Sigmoid colon (tissue), 6 donors: ENCODE measurements at regions not wholly inside any gene's neighbourhood (a gene's known extent, or its start where the extent isn't known, plus 50 kb on each side); places are given as distances from the start of the nearest gene placed in this dataset.

Experiments used
- DNase-seq: peaks from one replicate; pipeline ENCODE4 v3.0.0-alpha.2; 2019
- H3K27ac ChIP-seq, 4 donors: fragments of 200-600 bp; sonication (generic); one replicate each; pipeline ENCODE4 v1.5.1; 2016 to 2019; ENCODE audit warnings: mild to moderate bottlenecking in 1 of 4
- H3K27me3 ChIP-seq, 3 donors: fragments of 200-600 bp; sonication (generic); one replicate each; pipeline ENCODE4 v1.5.1; 2019; ENCODE audit warnings: mild to moderate bottlenecking in 1 of 3
- H3K36me3 ChIP-seq, 4 donors: fragments of 200-600 bp; sonication (generic); one replicate each; pipeline ENCODE4 v1.5.1; 2016 to 2019
- H3K4me1 ChIP-seq, 4 donors: fragments of 200-600 bp; sonication (generic); one replicate each; pipeline ENCODE4 v1.5.1; 2017 to 2019
- H3K4me3 ChIP-seq, 4 donors: fragments of 200-600 bp; sonication (generic); one replicate each; pipeline ENCODE4 v1.5.1; 2017 to 2019; ENCODE audit warnings: mild to moderate bottlenecking in 2 of 4, moderate library complexity in 1 of 4
- H3K9me3 ChIP-seq, 4 donors: fragments of 200-600 bp in 3 of 4; sonication (generic) in 3 of 4; one replicate each; pipeline versions ENCODE4 v1.5.1 to v1.6.1; 2013 to 2019
- CTCF ChIP-seq, 4 experiments: fragments of 450-650 bp in 3 of 4; fragments of 200-600 bp in 1 of 4; IDR thresholded peaks; one replicate each; pipeline ENCODE4 v1.5.1; 2016 to 2019; ENCODE audit warnings: antibody characterized with exemption in 4 of 4, mild to moderate bottlenecking in 3 of 4, moderate library complexity in 2 of 4
- EP300 ChIP-seq, 4 donors: sonication (generic); formaldehyde crosslinking; IDR thresholded peaks; one replicate each; pipeline ENCODE4 v1.6.1; 2017; ENCODE audit warnings: antibody characterized with exemption in 4 of 4
- POLR2A ChIP-seq, 2 donors: fragments of 450-650 bp; IDR thresholded peaks; one replicate each; pipeline ENCODE4 v1.6.1; 2016; ENCODE audit warnings: antibody characterized with exemption in 2 of 2, mild to moderate bottlenecking in 2 of 2, moderate library complexity in 2 of 2
- POLR2AphosphoS5 ChIP-seq, 4 donors: sonication (generic); formaldehyde crosslinking; IDR thresholded peaks; one replicate each; pipeline ENCODE4 v1.6.1; 2017; ENCODE audit warnings: antibody characterized with exemption in 4 of 4
- WGBS, 2 donors: extraction: QIAGEN DNeasy Blood & Tissue Kit; methylation state at CpG; one replicate each; pipeline ENCODE4 v1.1.7; 2013; 5-methylcytosine and 5-hydroxymethylcytosine counted together
- intact Hi-C: fragments of 100-400 bp; cut with DNase I; formaldehyde crosslinking; loops from one replicate; pipeline ENCODE4 v1.15.1; 2023
- donor health status: healthy with polysubstance abuse.
- donor health status: healthy.

GRCh38 chr5:102638912-102639652 lies 116.0 kb upstream of the PAM start:
- H3K36me3 ChIP-seq, result no peaks in the 10 kb centered on the region
- peak overlapping the region in 1 of 4 donors; percentile 46 for H3K27ac ChIP-seq
- DNase-seq, result no peak
- H3K27me3 ChIP-seq, result no peaks in the 10 kb centered on the region
- TF ChIP-seq CTCF (IDR thresholded peaks at IDR 0.05), result no peak
- H3K9me3 ChIP-seq, result no peaks in the 10 kb centered on the region
- H3K4me3 ChIP-seq, result no peak overlapping the region
- H3K4me1 ChIP-seq, result peaks cover 0 to 11% (median 8%) of the 10 kb centered on the region in 4 donors
- intact Hi-C loops, result no loop called here
- WGBS, 2 donors, result 17 to 63% methylated on average over 2 of the region's 2 CpGs

- TF ChIP-seq CTCF (IDR thresholded peaks at IDR 0.05) (no peak), EP300 (IDR thresholded peaks at IDR 0.05) (no peak), POLR2A (IDR thresholded peaks at IDR 0.05) (no peak), POLR2AphosphoS5 (IDR thresholded peaks at IDR 0.05) (no peak)
- H3K27ac ChIP-seq, result no peak overlapping the region
- H3K36me3 ChIP-seq, result no peaks in the 10 kb centered on the region
- intact Hi-C loops, result no loop called here
- 25 to 58% methylated on average over 1 of the region's 1 CpG for WGBS, 2 donors
- H3K4me3 ChIP-seq, result no peak overlapping the region
- no peak for DNase-seq
- no peaks in the 10 kb centered on the region for H3K27me3 ChIP-seq
- H3K9me3 ChIP-seq, result peaks cover 0 to 7% (median 2%) of the 10 kb centered on the region in 4 donors
- no peaks in the 10 kb centered on the region for H3K4me1 ChIP-seq
Observed at GRCh38 chr5:102649731-102650130, 105.4 kb upstream of the PAM start.

GRCh38 chr5:102651466-102651865 lies 103.6 kb upstream of the PAM start:
- no peak overlapping the region for H3K4me3 ChIP-seq
- H3K27ac ChIP-seq, result no peak overlapping the region
- TF ChIP-seq EP300 (IDR thresholded peaks at IDR 0.05) (no peak), CTCF (IDR thresholded peaks at IDR 0.05) (no peak)
- DNase-seq, result no peak
- intact Hi-C loops, result no loop called here
- no peaks in the 10 kb centered on the region for H3K36me3 ChIP-seq
- WGBS, 2 donors, result 53 to 79% methylated on average over 3 of the region's 3 CpGs
- no peaks in the 10 kb centered on the region for H3K4me1 ChIP-seq
- H3K9me3 ChIP-seq, result peaks cover 0 to 4% (median 2%) of the 10 kb centered on the region in 4 donors
- H3K27me3 ChIP-seq, result no peaks in the 10 kb centered on the region

- 28 to 65% methylated on average over 1 of the region's 1 CpG for WGBS, 2 donors
- DNase-seq, result no peak
- intact Hi-C loops, result no loop called here
Observed at GRCh38 chr5:102654559-102655349, 100.4 kb upstream of the PAM start.

More at GRCh38 chr5:102654559-102655349, 100.4 kb upstream of the PAM start:
- Histone ChIP-seq H3K9me3 (no peaks in the 10 kb centered on the region), H3K4me3 (no peak overlapping the region), H3K4me1 (no peaks in the 10 kb centered on the region), H3K27ac (no peak overlapping the region), H3K36me3 (no peaks in the 10 kb centered on the region), H3K27me3 (no peaks in the 10 kb centered on the region)
- TF ChIP-seq CTCF (IDR thresholded peaks at IDR 0.05) (no peak), POLR2A (IDR thresholded peaks at IDR 0.05) (no peak), EP300 (IDR thresholded peaks at IDR 0.05) (no peak), POLR2AphosphoS5 (IDR thresholded peaks at IDR 0.05) (no peak)
